Inflammatory macrophage treated with lipopolysaccharide for 4 hours (primary cell): ENCODE measurements at regions not wholly inside any gene's neighbourhood (a gene's known extent, or its start where the extent isn't known, plus 50 kb on each side); places are given as distances from the start of the nearest gene placed in this dataset.
A peak's percentile ranks its signal among the peaks of the same experiment; 100 is the strongest.
"Not testable (repeated sequence)": the region's sequence is repeated elsewhere in the genome, so short reads cannot be mapped to it uniquely, and the experiment has no call there.

Source experiments
- DNase-seq: peaks from one replicate; pipeline ENCODE4 v3.0.0-alpha.2; 2020

GRCh38 chr5:67802766-67803165 is 412.8 kb upstream of the PIK3R1 start:
- no peak for DNase-seq

DNA sequence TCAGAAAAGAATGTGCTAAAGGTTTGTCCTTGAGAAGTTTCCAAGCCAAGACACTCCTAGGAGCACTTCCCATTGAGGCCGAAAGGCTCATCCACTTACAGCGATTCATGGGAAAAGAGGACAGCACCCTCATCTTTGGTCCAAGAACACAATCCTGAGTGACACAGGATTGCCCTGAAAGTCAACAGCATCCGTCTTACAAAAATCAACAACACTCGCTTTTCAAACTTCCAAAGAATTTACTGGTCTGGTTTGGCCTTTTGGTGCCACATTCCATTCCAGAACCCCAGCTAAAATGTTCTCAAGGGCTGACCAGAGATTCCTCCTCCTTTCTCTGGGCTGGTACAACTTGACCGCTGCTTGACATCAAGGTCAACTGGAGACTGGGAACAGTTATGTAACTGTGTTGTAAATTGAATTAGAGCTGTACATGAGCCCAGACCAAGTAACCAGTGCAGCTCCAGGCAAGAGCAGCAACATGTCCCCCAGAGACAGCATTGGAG is 415.8 kb upstream of the PIK3R1 start:
- no peak for DNase-seq

DNA sequence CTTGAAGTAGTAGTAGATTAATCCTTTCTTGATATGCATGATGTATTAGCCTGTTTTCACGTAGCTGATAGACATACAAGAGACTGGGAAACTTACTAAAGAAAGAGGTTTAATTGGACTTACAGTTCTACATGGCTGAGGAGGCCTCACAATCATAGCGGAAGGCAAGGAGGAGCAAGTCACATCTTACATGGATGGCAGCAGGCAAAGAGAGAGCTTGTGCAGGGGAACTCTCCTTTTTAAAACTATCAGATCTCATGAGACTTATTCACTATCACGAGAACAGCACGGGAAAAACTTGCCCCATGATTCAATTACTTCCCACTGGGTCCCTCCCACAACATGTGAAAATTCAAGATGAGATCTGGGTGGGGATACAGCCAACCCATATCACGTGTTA is 417.1 kb upstream of the PIK3R1 start:
- DNase-seq: not testable (repeated sequence)

- DNase-seq: no peak
These were observed 419.6 kb upstream of the PIK3R1 start for GRCh38 chr5:67795781-67796477.

GRCh38 chr5:67793966-67794365 is 421.6 kb upstream of the PIK3R1 start:
- DNase-seq: no peak

GRCh38 chr5:67793418-67793817 is 422.1 kb upstream of the PIK3R1 start:
- DNase-seq: no peak

GRCh38 chr5:67792891-67793290 is 422.7 kb upstream of the PIK3R1 start:
- DNase-seq: no peak

GRCh38 chr5:67790390-67790789 is 425.2 kb upstream of the PIK3R1 start:
- DNase-seq: no peak

GRCh38 chr5:67779893-67780623 is 435.5 kb upstream of the PIK3R1 start:
- DNase-seq: not testable (repeated sequence)

- no peak for DNase-seq
These were observed 440.8 kb upstream of the PIK3R1 start for GRCh38 chr5:67774786-67775185.

GRCh38 chr5:67774267-67774552 is 441.3 kb upstream of the PIK3R1 start:
- DNase-seq: no peak

DNA sequence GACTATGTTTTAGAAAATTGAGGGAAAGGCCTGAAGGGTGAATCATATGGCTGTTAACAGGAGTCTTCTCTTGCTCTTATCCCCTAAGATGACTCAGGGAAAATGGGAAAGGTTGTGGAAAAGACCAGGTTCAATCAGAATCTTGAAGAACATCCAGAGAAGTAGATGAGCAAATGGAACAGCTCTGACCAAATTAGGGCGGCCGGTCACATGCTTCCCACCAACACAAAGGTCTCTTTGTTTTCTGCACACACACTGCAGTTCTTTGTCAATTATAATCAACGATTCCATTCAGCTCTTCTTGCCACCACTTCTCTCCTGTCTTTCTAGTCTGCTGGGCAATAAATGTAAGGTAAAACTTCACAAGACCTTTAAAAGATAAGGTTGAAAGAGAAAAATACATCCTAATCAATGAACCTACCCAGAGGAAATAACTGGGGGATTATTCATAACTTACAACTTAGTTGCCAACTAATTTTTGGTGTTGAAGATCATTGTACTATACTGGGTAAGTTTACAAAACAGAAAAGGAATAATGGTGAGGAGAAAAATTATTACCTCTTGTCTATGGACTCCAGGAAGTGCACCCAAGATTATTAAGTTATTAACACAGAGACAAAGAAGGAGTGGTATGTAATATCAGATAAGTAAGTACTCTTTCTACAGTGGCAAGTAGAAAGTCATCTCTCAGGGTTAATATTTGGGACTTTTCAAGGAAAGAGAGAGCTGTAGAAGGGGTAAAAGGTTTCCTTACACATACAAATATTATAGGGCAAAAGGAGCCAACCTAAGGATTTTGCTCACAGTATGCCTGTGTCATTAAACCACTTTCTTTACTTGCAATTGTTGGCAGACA is 441.9 kb upstream of the PIK3R1 start:
- no peak for DNase-seq

GRCh38 chr5:67771791-67772190 is 443.8 kb upstream of the PIK3R1 start:
- no peak for DNase-seq

GRCh38 chr5:67771221-67771620 is 444.3 kb upstream of the PIK3R1 start:
- no peak for DNase-seq

DNA sequence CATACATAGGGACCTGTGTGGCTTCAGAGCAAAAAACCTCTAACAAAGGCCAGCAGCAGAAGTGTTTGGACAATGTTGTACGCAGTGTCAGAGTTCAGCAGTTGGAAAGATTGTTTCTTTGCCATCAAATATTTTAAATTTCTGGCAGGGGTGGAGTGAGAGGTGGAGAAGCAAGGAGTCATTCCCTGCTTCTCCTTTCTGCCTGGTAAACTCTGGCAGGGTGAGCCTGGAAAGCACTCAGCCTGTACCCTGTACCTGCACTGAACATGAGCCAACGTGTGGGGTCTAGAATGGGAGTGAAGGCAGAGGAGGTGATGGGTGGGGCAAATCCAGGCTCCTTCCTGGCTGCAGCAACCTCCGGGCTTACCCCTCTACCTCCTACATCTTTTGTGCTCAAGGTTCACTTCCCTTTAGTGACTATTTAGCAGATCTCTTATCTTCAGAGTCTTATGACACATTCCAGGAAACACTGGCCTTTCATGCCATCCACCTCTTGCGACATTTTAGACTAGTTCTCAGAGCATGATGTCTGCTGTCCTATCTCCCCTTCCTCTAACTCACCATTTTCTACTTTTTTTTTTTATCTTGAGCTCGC is 445.0 kb upstream of the PIK3R1 start:
- DNase-seq: peak; percentile 78

GRCh38 chr5:67765697-67766096 is 449.9 kb upstream of the PIK3R1 start:
- no peak for DNase-seq

DNA sequence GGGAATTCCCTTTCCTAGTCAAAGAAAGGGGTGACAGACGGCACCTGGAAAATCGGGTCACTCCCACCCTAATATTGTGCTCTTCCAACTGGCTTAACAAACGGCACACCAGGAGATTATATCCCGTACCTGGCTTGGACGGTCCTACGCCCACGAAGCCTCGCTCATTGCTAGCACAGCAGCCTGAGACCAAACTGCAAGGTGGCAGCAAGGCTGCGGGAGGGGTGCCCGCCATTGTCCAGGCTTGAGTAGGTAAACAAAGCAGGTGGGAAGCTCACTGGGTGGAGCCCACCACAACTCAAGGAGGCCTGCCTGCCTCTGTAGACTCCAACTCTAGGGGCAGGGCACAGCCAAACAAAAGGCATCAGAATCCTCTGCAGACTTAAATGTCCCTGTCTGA is 457.8 kb upstream of the PIK3R1 start:
- DNase-seq: not testable (repeated sequence)

GRCh38 chr5:67752357-67752708 is 463.2 kb upstream of the PIK3R1 start:
- no peak for DNase-seq

DNA sequence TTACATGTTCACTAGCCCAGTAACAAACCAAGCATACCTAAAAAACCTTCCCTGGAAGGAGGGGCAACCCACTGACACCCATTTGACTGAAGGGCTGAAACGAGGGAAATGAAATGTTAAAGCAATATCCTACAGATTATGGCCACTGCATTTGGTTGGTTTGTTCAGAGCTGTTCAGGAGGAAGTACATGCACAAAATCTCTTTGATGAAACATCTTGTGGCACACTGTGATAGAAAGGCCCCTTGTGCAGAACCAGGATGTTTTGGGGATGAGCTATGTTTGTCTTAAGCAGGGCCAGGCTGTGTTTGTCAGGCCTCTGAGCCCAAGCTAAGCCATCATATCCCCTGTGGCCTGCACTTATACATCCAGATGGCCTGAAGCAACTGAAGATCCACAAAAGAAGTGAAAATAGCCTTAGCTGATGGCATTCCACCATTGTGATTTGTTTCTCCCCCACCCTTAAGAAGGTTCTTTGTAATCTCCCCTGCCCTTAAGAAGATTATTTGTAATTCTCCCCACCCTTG is 467.3 kb upstream of the PIK3R1 start:
- no peak for DNase-seq

- no peak for DNase-seq
These were observed 468.5 kb upstream of the PIK3R1 start for GRCh38 chr5:67747096-67747495.

DNA sequence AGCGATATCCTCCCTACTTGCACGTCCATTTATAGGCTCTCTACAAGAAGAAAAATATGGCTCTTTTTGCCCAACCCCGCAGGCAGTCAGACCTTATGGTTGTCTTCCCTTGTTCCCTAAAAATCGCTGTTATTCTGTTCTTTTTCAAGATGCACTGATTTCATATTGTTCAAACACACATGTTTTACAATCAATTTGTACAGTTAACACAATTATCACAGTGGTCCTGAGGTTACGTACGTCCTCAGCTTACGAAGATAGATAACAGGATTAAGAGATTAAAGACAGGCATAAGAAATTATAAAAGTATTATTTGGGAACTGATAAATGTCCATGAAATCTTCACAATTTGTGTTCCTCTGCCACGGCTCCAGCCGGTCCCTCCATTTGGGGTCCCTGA is 468.9 kb upstream of the PIK3R1 start:
- DNase-seq: not testable (repeated sequence)

- DNase-seq: no peak
These were observed 469.5 kb upstream of the PIK3R1 start for GRCh38 chr5:67746103-67746502.

DNA sequence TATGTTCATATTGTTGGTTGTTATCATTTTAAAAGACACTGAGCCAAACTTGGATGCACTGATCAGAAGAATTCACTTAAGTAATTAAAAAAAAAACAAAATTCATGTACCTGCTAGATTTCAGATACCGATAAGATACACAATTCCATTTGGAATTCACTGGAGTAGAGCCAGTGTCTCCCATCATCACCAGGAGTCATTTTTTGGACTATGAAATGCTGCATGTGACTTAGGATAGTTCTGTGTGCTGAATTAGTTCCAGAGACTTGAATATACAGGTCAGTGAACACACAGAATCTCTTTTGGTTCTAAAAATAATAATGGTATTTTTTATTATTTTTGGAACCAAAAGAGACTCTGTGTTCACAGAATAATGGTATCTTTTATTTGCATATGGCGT is 482.6 kb upstream of the PIK3R1 start:
- no peak for DNase-seq
